ENCODE measurements at regions not wholly inside any gene's neighbourhood (a gene's known extent, or its start where the extent isn't known, plus 50 kb on each side); places are given as distances from the start of the nearest gene placed in this dataset.

GRCh38 chr5:17425385-17426070 lies 72.5 kb upstream of the TAF11L2 start:
- no peak overlapping the region for H3K4me3 ChIP-seq (replicated peaks; ENCODE audit: low read depth, low read length)
- TF ChIP-seq CTCF (IDR thresholded peaks at IDR 0.05; ENCODE audit: low read length, missing control alignments), result no peak
- DNase-seq (ENCODE audit: low read depth), result no peak

DNA sequence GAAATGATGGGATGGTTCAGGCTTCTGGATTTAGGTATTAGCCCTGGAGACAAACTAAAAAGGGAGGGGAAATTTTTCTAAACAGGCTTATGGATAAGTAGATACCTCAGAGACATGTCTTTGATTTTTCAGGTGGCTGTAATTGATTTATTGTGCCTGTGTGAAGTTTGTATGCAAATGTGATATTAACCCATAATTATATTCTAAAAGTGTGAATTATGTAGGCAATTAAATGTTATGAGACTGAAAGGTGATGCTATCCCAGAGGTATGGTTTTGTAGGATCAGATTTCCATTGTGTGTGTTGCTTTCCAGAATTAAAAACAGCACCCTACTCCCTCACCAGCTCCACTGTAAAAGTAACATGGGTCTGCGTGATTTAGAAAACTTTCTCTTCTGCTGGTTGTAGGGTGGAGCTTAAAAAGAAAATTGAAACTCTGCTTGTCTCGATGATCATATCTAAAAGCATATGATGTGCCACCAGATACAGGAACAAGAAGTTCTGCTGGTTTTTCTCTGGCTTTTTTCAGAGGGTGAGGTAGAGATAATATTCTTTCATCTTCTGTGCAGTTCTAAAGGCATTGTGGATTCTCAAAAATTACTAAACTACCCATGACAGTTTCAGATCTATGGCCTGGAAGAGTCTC lies 71.8 kb upstream of the TAF11L2 start:
- H3K4me3 ChIP-seq (replicated peaks; ENCODE audit: low read depth, low read length), result no peak overlapping the region
- no peak for DNase-seq (ENCODE audit: low read depth)
- TF ChIP-seq CTCF (IDR thresholded peaks at IDR 0.05; ENCODE audit: low read length, missing control alignments), result no peak

DNA sequence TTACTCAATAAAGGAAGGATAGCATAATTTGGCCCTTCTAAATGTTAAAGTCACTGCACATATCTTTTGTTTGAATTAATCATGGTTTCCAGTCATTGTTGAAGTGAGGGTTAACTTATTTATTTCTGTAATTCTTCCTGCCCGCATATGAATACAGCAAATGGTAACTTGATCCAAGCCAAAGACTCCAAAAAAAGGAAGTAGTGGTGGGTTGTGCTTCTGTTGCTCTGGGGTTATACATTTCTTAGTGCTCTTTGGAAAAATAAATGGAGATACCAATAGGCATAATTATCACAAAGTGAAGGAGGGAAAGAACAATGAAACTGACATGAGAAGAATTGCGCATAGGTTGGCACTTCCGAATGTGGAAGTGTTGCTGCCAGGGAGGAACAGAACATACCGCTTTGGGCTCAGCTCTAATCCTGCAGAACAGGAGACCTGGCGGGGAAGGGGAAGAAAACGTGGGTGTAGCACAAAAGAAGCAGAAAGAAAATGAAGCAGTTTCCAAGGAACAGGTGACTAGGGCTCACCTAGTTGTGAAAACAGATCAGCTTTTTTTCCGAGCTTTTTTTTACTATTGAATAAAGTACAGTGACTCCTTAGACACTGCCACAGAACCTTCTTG lies 69.7 kb upstream of the TAF11L2 start:
- H3K4me3 ChIP-seq (replicated peaks; ENCODE audit: low read depth, low read length), result no peak overlapping the region
- no peak for DNase-seq (ENCODE audit: low read depth)
- no peak for TF ChIP-seq CTCF (IDR thresholded peaks at IDR 0.05; ENCODE audit: low read length, missing control alignments)

DNA sequence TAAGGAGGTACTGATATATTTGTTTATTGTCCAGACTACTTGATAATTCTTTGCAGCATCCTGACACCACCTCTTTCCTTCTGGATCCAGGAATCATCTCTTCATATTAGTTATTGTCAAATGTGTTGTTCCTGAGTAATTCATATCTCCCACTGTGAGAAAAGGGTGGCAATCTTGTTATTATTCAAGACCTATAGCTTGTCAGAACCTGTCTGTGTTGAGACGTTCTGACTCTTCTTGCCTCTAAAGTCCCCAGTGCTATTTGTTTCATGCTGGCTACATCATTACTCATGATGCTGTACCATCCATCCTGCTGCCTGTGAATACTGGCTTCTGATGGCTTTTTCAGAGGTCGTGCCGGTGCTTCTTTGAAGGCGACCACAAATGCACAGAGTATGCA lies 68.7 kb upstream of the TAF11L2 start:
- DNase-seq (ENCODE audit: low read depth), result no peak
- no peak overlapping the region for H3K4me3 ChIP-seq (replicated peaks; ENCODE audit: low read depth, low read length)
- TF ChIP-seq CTCF (IDR thresholded peaks at IDR 0.05; ENCODE audit: low read length, missing control alignments), result no peak

DNA sequence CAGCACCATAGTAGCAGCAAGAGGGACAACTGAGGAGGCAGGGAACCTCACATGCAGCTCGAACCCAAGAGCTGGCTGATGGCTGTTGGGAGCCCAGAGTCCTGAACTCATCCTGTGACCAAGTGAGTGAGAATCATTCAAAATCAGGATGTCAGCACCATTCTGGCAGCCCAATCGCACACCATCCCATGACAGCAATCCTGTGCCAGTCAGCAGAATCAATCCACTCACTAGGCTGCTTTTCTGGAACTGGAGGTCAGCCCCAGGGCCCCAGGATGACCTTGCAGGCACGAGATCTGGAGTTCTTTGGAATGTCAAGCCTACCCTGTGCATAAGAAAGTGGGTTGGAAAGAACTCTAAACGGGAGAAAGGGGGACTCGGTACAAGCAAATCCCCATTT lies 67.8 kb upstream of the TAF11L2 start:
- DNase-seq (ENCODE audit: low read depth), result no peak
- no peak for TF ChIP-seq CTCF (IDR thresholded peaks at IDR 0.05; ENCODE audit: low read length, missing control alignments)
- H3K4me3 ChIP-seq (replicated peaks; ENCODE audit: low read depth, low read length), result no peak overlapping the region

GRCh38 chr5:17431272-17432050 lies 66.6 kb upstream of the TAF11L2 start:
- H3K4me3 ChIP-seq (replicated peaks; ENCODE audit: low read depth, low read length), result no peak overlapping the region
- no peak for DNase-seq (ENCODE audit: low read depth)
- TF ChIP-seq CTCF (IDR thresholded peaks at IDR 0.05; ENCODE audit: low read length, missing control alignments), result no peak

Data from fibroblast of pulmonary artery (primary cell).